HepG2 (cell line): ENCODE measurements at regions not wholly inside any gene's neighbourhood (a gene's known extent, or its start where the extent isn't known, plus 50 kb on each side); places are given as distances from the start of the nearest gene placed in this dataset.

Experiments
- ESRRA ChIP-seq: sonication (generic); formaldehyde crosslinking; IDR thresholded peaks from 2 replicates; pipeline ENCODE4 v1.5.1; 2020; ENCODE audit warnings: mild to moderate bottlenecking, low read depth, missing genetic modification reagents
- KAT2B ChIP-seq: fragments of 150-350 bp; IDR thresholded peaks from 2 replicates; pipeline ENCODE4 v1.6.1; 2014; ENCODE audit warnings: low read depth, low read length, borderline replicate concordance
- KLF16 ChIP-seq, 2 experiments: sonication (generic) in 1 of 2; formaldehyde crosslinking in 1 of 2; IDR thresholded peaks; 2 replicates each; pipeline versions ENCODE4 v1.6.1 to v1.8.0; 2016 to 2023; ENCODE audit warnings: missing genetic modification reagents in 2 of 2, missing compliant biosample characterization in 1 of 2
- PAX8 ChIP-seq: sonication (generic); formaldehyde crosslinking; IDR thresholded peaks from 2 replicates; pipeline ENCODE4 v1.8.0; 2022; ENCODE audit warnings: mild to moderate bottlenecking, missing genetic modification reagents, borderline replicate concordance
- RCOR2 ChIP-seq: IDR thresholded peaks from 2 replicates; pipeline ENCODE4 v1.6.1; 2016; ENCODE audit warnings: missing biosample characterization, missing genetic modification reagents
- REXO4 ChIP-seq: sonication (generic); formaldehyde crosslinking; IDR thresholded peaks from 2 replicates; pipeline ENCODE4 v1.8.0; 2022; ENCODE audit warnings: missing genetic modification reagents, mild to moderate bottlenecking, borderline replicate concordance
- SMARCC2 ChIP-seq: fragments of 450-650 bp; IDR thresholded peaks from 2 replicates; pipeline ENCODE4 v1.6.1; 2017; ENCODE audit warnings: antibody characterized with exemption, mild to moderate bottlenecking
- SPEN ChIP-seq: sonication (generic); formaldehyde crosslinking; IDR thresholded peaks from 2 replicates; pipeline ENCODE4 v1.5.1; 2020; ENCODE audit warnings: low read depth, mild to moderate bottlenecking, missing genetic modification reagents
- STAG1 ChIP-seq: sonication (generic); formaldehyde crosslinking; IDR thresholded peaks from 2 replicates; pipeline ENCODE4 v1.4.0; 2020; ENCODE audit warnings: missing genetic modification reagents
- TP53 ChIP-seq: sonication (generic); formaldehyde crosslinking; conservative IDR thresholded peaks from 2 replicates; pipeline ENCODE4 v1.4.0; 2020; ENCODE audit warnings: missing genetic modification reagents
- TSC22D2 ChIP-seq: sonication (generic); formaldehyde crosslinking; IDR thresholded peaks from 2 replicates; pipeline ENCODE4 v1.5.1; 2020; ENCODE audit warnings: missing genetic modification reagents, mild to moderate bottlenecking, borderline replicate concordance
- ZBTB8A ChIP-seq: sonication (generic); formaldehyde crosslinking; IDR thresholded peaks from 2 replicates; pipeline ENCODE4 v1.4.0; 2020; ENCODE audit warnings: mild to moderate bottlenecking, low read depth, missing genetic modification reagents, borderline replicate concordance
- ZKSCAN5 ChIP-seq: sonication (generic); formaldehyde crosslinking; IDR thresholded peaks from 2 replicates; pipeline ENCODE4 v1.5.1; 2020; ENCODE audit warnings: mild to moderate bottlenecking, missing genetic modification reagents
- ZNF3 ChIP-seq: IDR thresholded peaks from 2 replicates; pipeline ENCODE4 v1.7.0; 2017; ENCODE audit warnings: inconsistent platforms
- ZNF549 ChIP-seq: sonication (generic); formaldehyde crosslinking; IDR thresholded peaks from 2 replicates; pipeline ENCODE4 v1.5.0; 2020; ENCODE audit warnings: missing genetic modification reagents
- ZNF639 ChIP-seq: conservative IDR thresholded peaks from 2 replicates; pipeline ENCODE4 v1.6.1; 2018; ENCODE audit warnings: missing genetic modification reagents
- ZNF737 ChIP-seq: sonication (generic); formaldehyde crosslinking; IDR thresholded peaks from 2 replicates; pipeline ENCODE4 v1.5.0; 2020; ENCODE audit warnings: missing genetic modification reagents, mild to moderate bottlenecking, borderline replicate concordance
- ZNF747 ChIP-seq: sonication (generic); formaldehyde crosslinking; IDR thresholded peaks from 2 replicates; pipeline ENCODE4 v1.8.1; 2023; ENCODE audit warnings: missing genetic modification reagents, mild to moderate bottlenecking, borderline replicate concordance
- TF ChIP-seq, protein P1 (sequence below): sonication (generic); formaldehyde crosslinking; IDR thresholded peaks from 2 replicates; pipeline ENCODE4 v1.8.0; 2022; ENCODE audit warnings: mild to moderate bottlenecking, missing genetic modification reagents
- TF ChIP-seq, protein P2 (sequence below): sonication (generic); formaldehyde crosslinking; conservative IDR thresholded peaks from 2 replicates; pipeline ENCODE4 v1.8.1; 2023; ENCODE audit warnings: missing genetic modification reagents
- TF ChIP-seq, protein P3 (sequence below): sonication (generic); formaldehyde crosslinking; IDR thresholded peaks from 2 replicates; pipeline ENCODE4 v1.4.0; 2020; ENCODE audit warnings: low read depth, mild to moderate bottlenecking, missing genetic modification reagents
- TF ChIP-seq, protein P4 (sequence below): sonication (generic); formaldehyde crosslinking; IDR thresholded peaks from 2 replicates; pipeline ENCODE4 v1.5.1; 2020; ENCODE audit warnings: missing genetic modification reagents, mild to moderate bottlenecking, borderline replicate concordance

DNA sequence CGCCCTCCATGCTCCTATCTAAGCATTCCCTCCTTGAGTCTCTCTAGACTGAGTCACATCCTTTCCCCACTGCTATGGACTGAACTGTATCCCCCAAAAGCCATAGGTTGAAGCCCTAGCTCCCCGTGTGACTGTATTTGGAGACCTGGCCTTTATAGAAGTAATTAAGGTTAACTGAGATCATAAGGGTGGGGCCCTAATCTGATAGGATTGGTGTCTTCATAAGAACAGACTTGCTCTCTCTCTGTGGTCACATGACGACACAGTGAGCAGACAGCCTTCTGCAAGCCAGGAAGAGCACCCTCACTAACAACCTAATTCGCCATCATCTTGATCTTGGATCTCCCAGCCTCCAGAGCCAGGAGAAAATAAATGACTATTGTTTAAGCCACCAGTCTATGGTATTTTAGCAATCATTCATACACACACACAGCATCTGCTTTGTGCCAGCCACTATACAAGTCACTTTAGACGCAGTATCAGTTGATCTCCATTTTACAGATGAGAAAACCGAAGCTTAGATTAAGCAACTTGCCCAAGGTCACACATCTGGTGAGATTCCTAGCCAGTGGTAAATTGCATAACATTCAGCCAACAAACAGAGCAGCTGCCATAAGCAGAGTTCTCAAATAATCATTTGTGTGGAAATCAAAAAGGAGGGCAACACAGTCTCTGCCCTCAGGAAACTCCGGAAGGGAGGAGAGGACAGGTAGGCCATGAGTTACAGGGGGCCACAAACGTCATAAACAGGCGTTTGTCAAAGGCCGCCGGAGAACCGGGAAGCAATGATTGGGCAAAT, 66.3 kb upstream of the HES1 start (continued):
- no peak for TF ChIP-seq SMARCC2
- TF ChIP-seq, protein P1, sequence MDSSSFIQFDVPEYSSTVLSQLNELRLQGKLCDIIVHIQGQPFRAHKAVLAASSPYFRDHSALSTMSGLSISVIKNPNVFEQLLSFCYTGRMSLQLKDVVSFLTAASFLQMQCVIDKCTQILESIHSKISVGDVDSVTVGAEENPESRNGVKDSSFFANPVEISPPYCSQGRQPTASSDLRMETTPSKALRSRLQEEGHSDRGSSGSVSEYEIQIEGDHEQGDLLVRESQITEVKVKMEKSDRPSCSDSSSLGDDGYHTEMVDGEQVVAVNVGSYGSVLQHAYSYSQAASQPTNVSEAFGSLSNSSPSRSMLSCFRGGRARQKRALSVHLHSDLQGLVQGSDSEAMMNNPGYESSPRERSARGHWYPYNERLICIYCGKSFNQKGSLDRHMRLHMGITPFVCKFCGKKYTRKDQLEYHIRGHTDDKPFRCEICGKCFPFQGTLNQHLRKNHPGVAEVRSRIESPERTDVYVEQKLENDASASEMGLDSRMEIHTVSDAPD (CRISPR knock-in tag) = peak; percentile 68; the same call in 1 of the 2 replicates
- no peak for TF ChIP-seq ZNF639 (CRISPR knock-in tag)
- TF ChIP-seq TP53 (CRISPR knock-in tag) = no peak
- no peak for TF ChIP-seq REXO4
- TF ChIP-seq, protein P2, sequence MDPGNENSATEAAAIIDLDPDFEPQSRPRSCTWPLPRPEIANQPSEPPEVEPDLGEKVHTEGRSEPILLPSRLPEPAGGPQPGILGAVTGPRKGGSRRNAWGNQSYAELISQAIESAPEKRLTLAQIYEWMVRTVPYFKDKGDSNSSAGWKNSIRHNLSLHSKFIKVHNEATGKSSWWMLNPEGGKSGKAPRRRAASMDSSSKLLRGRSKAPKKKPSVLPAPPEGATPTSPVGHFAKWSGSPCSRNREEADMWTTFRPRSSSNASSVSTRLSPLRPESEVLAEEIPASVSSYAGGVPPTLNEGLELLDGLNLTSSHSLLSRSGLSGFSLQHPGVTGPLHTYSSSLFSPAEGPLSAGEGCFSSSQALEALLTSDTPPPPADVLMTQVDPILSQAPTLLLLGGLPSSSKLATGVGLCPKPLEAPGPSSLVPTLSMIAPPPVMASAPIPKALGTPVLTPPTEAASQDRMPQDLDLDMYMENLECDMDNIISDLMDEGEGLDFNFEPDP (CRISPR knock-in tag) = no peak
- TF ChIP-seq, protein P3, sequence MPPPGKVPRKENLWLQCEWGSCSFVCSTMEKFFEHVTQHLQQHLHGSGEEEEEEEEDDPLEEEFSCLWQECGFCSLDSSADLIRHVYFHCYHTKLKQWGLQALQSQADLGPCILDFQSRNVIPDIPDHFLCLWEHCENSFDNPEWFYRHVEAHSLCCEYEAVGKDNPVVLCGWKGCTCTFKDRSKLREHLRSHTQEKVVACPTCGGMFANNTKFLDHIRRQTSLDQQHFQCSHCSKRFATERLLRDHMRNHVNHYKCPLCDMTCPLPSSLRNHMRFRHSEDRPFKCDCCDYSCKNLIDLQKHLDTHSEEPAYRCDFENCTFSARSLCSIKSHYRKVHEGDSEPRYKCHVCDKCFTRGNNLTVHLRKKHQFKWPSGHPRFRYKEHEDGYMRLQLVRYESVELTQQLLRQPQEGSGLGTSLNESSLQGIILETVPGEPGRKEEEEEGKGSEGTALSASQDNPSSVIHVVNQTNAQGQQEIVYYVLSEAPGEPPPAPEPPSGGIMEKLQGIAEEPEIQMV (CRISPR knock-in tag) = no peak
- TF ChIP-seq ZBTB8A (CRISPR knock-in tag) = no peak
- no peak for TF ChIP-seq ZKSCAN5
- no peak for TF ChIP-seq TSC22D2 (CRISPR knock-in tag)
- TF ChIP-seq ZNF737 (CRISPR knock-in tag) = no peak
- TF ChIP-seq, protein P4, sequence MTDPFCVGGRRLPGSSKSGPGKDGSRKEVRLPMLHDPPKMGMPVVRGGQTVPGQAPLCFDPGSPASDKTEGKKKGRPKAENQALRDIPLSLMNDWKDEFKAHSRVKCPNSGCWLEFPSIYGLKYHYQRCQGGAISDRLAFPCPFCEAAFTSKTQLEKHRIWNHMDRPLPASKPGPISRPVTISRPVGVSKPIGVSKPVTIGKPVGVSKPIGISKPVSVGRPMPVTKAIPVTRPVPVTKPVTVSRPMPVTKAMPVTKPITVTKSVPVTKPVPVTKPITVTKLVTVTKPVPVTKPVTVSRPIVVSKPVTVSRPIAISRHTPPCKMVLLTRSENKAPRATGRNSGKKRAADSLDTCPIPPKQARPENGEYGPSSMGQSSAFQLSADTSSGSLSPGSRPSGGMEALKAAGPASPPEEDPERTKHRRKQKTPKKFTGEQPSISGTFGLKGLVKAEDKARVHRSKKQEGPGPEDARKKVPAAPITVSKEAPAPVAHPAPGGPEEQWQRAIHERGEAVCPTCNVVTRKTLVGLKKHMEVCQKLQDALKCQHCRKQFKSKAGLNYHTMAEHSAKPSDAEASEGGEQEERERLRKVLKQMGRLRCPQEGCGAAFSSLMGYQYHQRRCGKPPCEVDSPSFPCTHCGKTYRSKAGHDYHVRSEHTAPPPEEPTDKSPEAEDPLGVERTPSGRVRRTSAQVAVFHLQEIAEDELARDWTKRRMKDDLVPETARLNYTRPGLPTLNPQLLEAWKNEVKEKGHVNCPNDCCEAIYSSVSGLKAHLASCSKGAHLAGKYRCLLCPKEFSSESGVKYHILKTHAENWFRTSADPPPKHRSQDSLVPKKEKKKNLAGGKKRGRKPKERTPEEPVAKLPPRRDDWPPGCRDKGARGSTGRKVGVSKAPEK (CRISPR knock-in tag) = no peak
- TF ChIP-seq SPEN (CRISPR knock-in tag) = no peak
- TF ChIP-seq ZNF747 = no peak
- no peak for TF ChIP-seq KAT2B
- peak; percentile 10; the same call in 1 of the 2 replicates for TF ChIP-seq STAG1 (CRISPR knock-in tag)
- no peak; the same call in 1 of the 2 replicates for TF ChIP-seq ESRRA (CRISPR knock-in tag)
- peak; percentile 53; the same call in 1 of the 2 replicates for TF ChIP-seq ZNF3 (CRISPR knock-in tag)
- TF ChIP-seq ZNF549 (CRISPR knock-in tag) = no peak
- TF ChIP-seq RCOR2 (CRISPR knock-in tag) = peak; percentile 93
- TF ChIP-seq PAX8 (CRISPR knock-in tag) = no peak
- TF ChIP-seq KLF16 (CRISPR knock-in tag; IDR thresholded peaks at IDR 0.05) = no peak
